ENCODE measurements at regions not wholly inside any gene's neighbourhood (a gene's known extent, or its start where the extent isn't known, plus 50 kb on each side); places are given as distances from the start of the nearest gene placed in this dataset.

DNA sequence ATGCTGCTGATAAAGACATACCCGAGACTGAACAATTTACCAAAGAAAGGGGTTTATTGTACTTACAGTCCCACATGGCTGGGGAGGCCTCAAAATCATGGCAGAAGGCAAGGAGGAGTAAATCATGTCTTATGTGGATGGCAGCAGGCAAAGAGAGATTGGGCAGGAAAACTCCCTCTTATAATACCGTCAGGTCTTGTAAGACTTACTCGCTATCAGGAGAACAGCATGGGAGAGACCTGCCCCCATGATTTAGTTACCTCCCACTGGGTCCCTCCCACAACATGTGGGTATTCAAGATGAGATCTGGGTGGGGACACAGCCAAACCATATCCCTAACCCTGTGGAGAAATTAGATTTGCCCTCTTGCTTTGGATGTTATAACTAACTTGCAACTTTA, 1068.0 kb upstream of the ZEB2 start:
- H3K4me1 ChIP-seq (ENCODE audit: control insufficient read depth in 1 of 2, insufficient read depth in 2 of 2, low read length in 2 of 2) = no peaks in the 10 kb centered on the region
- no peak overlapping the region for H3K27ac ChIP-seq (ENCODE audit: low read depth, low read length)
- ChIA-PET RAD21 (ENCODE audit: low non-redundant PET in 1 of 2, low total read pairs in 2 of 2, uncharacterized antibody in 2 of 2, unreplicated experiment in 2 of 2) (no interaction called here), CTCF (no interaction called here), POLR2A (no interaction called here)
- intact Hi-C loops (cut with micrococcal nuclease) = no loop called here
- no peak overlapping the region for H3K4me2 ChIP-seq (ENCODE audit: low read length)
- TF ChIP-seq, protein P1, sequence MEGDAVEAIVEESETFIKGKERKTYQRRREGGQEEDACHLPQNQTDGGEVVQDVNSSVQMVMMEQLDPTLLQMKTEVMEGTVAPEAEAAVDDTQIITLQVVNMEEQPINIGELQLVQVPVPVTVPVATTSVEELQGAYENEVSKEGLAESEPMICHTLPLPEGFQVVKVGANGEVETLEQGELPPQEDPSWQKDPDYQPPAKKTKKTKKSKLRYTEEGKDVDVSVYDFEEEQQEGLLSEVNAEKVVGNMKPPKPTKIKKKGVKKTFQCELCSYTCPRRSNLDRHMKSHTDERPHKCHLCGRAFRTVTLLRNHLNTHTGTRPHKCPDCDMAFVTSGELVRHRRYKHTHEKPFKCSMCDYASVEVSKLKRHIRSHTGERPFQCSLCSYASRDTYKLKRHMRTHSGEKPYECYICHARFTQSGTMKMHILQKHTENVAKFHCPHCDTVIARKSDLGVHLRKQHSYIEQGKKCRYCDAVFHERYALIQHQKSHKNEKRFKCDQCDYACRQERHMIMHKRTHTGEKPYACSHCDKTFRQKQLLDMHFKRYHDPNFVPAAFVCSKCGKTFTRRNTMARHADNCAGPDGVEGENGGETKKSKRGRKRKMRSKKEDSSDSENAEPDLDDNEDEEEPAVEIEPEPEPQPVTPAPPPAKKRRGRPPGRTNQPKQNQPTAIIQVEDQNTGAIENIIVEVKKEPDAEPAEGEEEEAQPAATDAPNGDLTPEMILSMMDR (IDR thresholded peaks at IDR 0.05 in 2 of 3, conservative IDR thresholded peaks at IDR 0.05 in 1 of 3; ENCODE audit: borderline replicate concordance in 1 of 3, insufficient read depth in 1 of 3, low read depth in 2 of 3, low read length in 2 of 3) = no peak
- TF ChIP-seq CBX3 (IDR thresholded peaks at IDR 0.05; ENCODE audit: low read depth) (no peak), EGR1 (IDR thresholded peaks at IDR 0.05; ENCODE audit: low read depth) (no peak), SP1 (IDR thresholded peaks at IDR 0.05; ENCODE audit: low read depth) (no peak), SIN3A (IDR thresholded peaks at IDR 0.05; ENCODE audit: low read depth) (no peak), TCF7L2 (IDR thresholded peaks at IDR 0.05; ENCODE audit: borderline replicate concordance, extremely low read depth, insufficient read depth, insufficient read length) (no peak)
- TF ChIP-seq, protein P2, sequence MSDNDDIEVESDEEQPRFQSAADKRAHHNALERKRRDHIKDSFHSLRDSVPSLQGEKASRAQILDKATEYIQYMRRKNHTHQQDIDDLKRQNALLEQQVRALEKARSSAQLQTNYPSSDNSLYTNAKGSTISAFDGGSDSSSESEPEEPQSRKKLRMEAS (IDR thresholded peaks at IDR 0.05) = no peak
- DNase-seq (ENCODE audit: low read depth, low spot score) (no peak), ATAC-seq (no peak)
- H4K20me1 ChIP-seq (ENCODE audit: insufficient read depth) = no peaks in the 10 kb centered on the region
- H3K9ac ChIP-seq (ENCODE audit: low read length) = no peak overlapping the region
- H3K36me3 ChIP-seq (ENCODE audit: control insufficient read depth in 1 of 2, insufficient read depth in 2 of 2, low read length in 2 of 2) = no peaks in the 10 kb centered on the region
- no peak overlapping the region for H2AFZ ChIP-seq (ENCODE audit: low read depth, low read length, poor library complexity, severe bottlenecking)
- H3K9me3 ChIP-seq (ENCODE audit: control insufficient read depth in 1 of 2, insufficient read depth in 1 of 2, low read depth in 1 of 2, low read length in 2 of 2) = no peaks in the 10 kb centered on the region
- no TSS peak for BruUV-seq (replicated peaks)
- no peak overlapping the region for H3K4me3 ChIP-seq (replicated peaks in 1 of 2; ENCODE audit: low read depth in 1 of 2, low read length in 2 of 2)
- no peaks in the 10 kb centered on the region for H3K27me3 ChIP-seq (ENCODE audit: insufficient read depth, low read length)
- H3K9me2 ChIP-seq (ENCODE audit: insufficient read depth) = no peaks in the 10 kb centered on the region
- no peaks in the 10 kb centered on the region for H3K79me2 ChIP-seq (ENCODE audit: insufficient read depth, low read length)

DNA sequence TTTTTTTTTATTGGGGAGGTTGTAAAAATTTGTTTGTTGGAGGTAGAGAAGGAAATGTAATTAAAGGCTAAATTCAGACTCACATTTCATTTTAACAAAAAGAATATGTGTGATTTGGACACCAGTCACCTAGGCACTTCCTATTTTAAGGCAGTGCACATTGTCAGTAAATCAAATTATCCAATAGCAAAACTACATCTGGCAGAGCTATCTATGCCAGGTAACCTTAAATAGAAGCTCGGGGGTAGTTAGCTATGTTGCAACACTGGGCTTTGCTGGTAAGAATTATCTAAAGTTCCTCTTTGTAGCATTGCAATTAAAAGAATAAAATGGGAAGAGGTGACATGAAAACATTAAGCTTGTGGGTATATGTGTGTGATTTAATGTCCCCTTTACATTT, 1064.4 kb upstream of the ZEB2 start:
- intact Hi-C loops (cut with micrococcal nuclease) = no loop called here
- RAD21 ChIA-PET (ENCODE audit: low non-redundant PET in 1 of 2, low total read pairs in 2 of 2, uncharacterized antibody in 2 of 2, unreplicated experiment in 2 of 2) = no interaction called here
- Histone ChIP-seq H3K36me3 (ENCODE audit: control insufficient read depth in 1 of 2, insufficient read depth in 2 of 2, low read length in 2 of 2) (no peaks in the 10 kb centered on the region), H3K4me1 (ENCODE audit: control insufficient read depth in 1 of 2, insufficient read depth in 2 of 2, low read length in 2 of 2) (no peaks in the 10 kb centered on the region), H2AFZ (ENCODE audit: low read depth, low read length, poor library complexity, severe bottlenecking) (no peak overlapping the region), H3K9ac (ENCODE audit: low read length) (no peak overlapping the region), H3K9me3 (ENCODE audit: control insufficient read depth in 1 of 2, insufficient read depth in 1 of 2, low read depth in 1 of 2, low read length in 2 of 2) (no peaks in the 10 kb centered on the region), H3K79me2 (ENCODE audit: insufficient read depth, low read length) (no peaks in the 10 kb centered on the region), H3K27ac (ENCODE audit: low read depth, low read length) (no peak overlapping the region), H4K20me1 (ENCODE audit: insufficient read depth) (no peaks in the 10 kb centered on the region), H3K4me3 (replicated peaks in 1 of 2; ENCODE audit: low read depth in 1 of 2, low read length in 2 of 2) (no peak overlapping the region), H3K27me3 (ENCODE audit: insufficient read depth, low read length) (no peaks in the 10 kb centered on the region), H3K4me2 (ENCODE audit: low read length) (no peak overlapping the region), H3K9me2 (ENCODE audit: insufficient read depth) (no peaks in the 10 kb centered on the region)
- no peak for TF ChIP-seq RAD21 (IDR thresholded peaks at IDR 0.05; ENCODE audit: low read depth)
- no peak for TF ChIP-seq POLR2AphosphoS5 (IDR thresholded peaks at IDR 0.05; ENCODE audit: low read depth, low read length)
- TF ChIP-seq, protein P3, sequence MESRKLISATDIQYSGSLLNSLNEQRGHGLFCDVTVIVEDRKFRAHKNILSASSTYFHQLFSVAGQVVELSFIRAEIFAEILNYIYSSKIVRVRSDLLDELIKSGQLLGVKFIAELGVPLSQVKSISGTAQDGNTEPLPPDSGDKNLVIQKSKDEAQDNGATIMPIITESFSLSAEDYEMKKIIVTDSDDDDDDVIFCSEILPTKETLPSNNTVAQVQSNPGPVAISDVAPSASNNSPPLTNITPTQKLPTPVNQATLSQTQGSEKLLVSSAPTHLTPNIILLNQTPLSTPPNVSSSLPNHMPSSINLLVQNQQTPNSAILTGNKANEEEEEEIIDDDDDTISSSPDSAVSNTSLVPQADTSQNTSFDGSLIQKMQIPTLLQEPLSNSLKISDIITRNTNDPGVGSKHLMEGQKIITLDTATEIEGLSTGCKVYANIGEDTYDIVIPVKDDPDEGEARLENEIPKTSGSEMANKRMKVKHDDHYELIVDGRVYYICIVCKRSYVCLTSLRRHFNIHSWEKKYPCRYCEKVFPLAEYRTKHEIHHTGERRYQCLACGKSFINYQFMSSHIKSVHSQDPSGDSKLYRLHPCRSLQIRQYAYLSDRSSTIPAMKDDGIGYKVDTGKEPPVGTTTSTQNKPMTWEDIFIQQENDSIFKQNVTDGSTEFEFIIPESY (IDR thresholded peaks at IDR 0.05; ENCODE audit: extremely low read depth, insufficient replicate concordance, low read length) = no peak
- no peak for TF ChIP-seq EGR1 (IDR thresholded peaks at IDR 0.05; ENCODE audit: low read depth)
- TF ChIP-seq, protein P4, sequence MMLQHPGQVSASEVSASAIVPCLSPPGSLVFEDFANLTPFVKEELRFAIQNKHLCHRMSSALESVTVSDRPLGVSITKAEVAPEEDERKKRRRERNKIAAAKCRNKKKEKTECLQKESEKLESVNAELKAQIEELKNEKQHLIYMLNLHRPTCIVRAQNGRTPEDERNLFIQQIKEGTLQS (IDR thresholded peaks at IDR 0.05) = no peak
- no peak for TF ChIP-seq ELF1 (IDR thresholded peaks at IDR 0.05; ENCODE audit: borderline replicate concordance, low read depth)
- POLR2A ChIA-PET = no interaction called here
- no TSS peak for BruUV-seq (replicated peaks)
- CTCF ChIA-PET = no interaction called here
- DNase-seq (ENCODE audit: low read depth, low spot score) (no peak), ATAC-seq (no peak)
